SKM-1 treated with dmso at 0.1 percent for 144 hours (cell line): ENCODE measurements at regions not wholly inside any gene's neighbourhood (a gene's known extent, or its start where the extent isn't known, plus 50 kb on each side); places are given as distances from the start of the nearest gene placed in this dataset.
"Not testable (repeated sequence)": the region's sequence is repeated elsewhere in the genome, so short reads cannot be mapped to it uniquely, and the experiment has no call there.

Experiments
- DNase-seq: peaks from one replicate; lab custom pipeline; 2025; ENCODE audit not compliant: unreplicated experiment; lab: John Stamatoyannopoulos, UW

DNA sequence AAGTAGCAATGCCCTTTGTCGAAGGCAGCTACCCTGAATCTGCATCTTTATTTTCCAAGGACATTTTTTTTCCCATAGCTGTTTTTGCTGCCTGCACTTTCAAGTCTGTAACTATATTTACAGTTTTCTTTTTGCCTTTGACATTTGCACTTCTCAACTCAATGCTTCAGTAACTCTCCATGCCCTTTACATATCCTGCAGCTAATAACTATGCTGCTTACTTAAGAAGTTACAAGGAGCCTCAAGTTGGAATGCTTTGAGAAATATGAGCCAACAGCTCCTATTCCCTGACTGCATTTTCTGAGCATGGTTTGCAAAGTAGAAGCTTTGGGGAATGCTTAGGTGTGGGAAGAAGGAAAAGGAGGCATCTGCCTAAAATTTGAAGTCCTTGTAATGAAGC lies 194.8 kb upstream of the TRPC7 start:
- no peak for DNase-seq

DNA sequence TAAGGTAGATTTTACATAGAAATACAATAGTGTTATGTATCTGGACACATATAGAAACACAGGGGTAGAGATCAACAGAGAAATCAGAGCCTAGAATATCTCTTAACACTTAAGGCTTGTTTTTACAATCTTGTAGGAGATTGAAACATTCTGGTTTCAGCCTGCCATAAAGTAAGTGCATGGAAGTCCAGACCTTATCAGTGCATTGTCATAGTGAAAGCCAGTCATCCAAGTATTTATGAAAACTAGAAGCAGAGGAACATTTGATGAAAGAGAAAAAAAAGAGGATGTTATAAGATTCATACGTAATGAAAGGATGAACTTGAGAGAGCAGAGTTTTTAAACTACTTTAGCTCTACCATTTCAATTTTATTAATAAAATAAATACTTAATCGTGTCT lies 194.3 kb upstream of the TRPC7 start:
- DNase-seq, result no peak

GRCh38 chr5:136547096-136547495 lies 181.8 kb upstream of the TRPC7 start:
- DNase-seq, result not testable (repeated sequence)

- DNase-seq, result not testable (repeated sequence)
Measured at GRCh38 chr5:136546441-136546840, 181.1 kb upstream of the TRPC7 start.

- DNase-seq, result not testable (repeated sequence)
Measured at GRCh38 chr5:136545031-136545430, 179.7 kb upstream of the TRPC7 start.

DNA sequence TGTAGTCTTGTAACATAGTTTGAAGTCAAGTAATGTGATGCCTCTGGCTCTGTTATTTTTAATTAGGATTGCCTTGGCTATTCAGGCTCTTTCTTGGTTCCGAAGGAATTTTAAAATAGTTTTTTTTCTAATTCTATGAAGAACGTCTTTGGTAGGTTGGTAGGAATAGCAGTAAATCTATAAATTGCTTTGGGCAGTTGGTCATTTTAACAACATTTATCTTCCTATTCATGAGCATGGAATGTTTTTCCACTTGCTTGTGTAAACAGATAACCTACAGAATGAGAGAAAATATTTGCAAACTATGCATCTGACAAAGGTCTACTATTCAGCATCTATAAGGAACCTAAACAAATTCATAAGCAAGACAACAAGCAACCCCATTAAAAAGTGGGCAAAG lies 173.2 kb upstream of the TRPC7 start:
- no peak for DNase-seq

DNA sequence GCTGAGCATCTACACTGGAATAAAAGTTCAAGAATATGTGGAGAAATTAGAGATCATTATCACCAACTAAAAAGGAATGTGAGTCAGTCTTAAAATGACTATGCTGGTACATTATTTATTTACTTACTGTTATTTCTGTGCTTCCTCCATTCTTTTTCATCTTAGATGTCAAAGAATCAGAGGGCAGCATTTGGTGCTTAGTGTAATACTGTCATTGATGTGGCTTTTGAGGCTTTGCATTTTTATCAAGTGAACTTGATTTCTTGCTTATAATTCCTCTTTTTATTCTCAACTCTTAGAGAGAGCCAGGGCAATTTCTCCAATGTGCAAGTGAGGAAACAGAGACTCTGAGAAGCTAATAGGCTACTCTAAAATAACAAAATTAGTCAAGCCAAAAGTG lies 163.7 kb upstream of the TRPC7 start:
- DNase-seq, result no peak

GRCh38 chr5:136528481-136529030 lies 163.2 kb upstream of the TRPC7 start:
- DNase-seq, result no peak

GRCh38 chr5:136527311-136527710 lies 162.0 kb upstream of the TRPC7 start:
- DNase-seq, result no peak

DNA sequence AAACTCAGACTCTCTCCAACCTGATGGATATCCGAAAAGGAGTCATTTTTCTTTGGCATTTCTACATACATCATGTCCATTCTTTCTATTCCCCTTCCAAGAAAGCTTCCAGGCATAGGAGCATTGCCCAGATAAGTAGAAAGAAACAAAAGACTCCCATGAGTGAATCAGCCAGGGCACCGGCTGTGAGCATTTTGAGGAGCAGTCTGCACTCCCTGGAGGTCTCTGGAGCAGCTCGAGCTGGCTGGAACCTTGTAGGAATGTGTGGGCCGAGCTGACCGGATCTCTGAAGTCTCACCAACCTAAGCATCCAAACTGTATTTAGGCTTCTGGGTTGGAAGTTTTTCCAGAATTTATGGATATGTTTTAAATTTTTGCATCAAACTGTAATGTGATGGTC lies 161.4 kb upstream of the TRPC7 start:
- no peak for DNase-seq

GRCh38 chr5:136526021-136526420 lies 160.7 kb upstream of the TRPC7 start:
- DNase-seq, result no peak

DNA sequence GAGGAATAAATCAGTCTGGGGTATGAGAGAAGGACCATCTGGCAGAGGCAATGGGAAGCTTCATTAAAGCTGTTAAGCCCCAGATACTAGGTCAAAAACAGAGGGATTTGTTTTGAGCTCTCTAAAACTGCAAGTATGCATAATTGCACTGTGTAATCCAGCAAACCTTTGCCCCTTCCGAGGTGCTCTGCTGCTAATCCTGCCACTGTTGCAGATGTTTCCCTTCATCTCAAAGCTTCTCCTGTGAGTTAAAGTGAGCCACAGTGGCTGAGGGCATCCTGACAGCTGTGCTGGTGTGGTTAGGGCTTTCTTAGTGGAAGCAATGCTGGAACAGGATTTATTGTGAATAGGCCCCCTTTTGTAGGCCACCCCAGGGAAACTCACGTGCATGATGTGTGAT lies 160.3 kb upstream of the TRPC7 start:
- no peak for DNase-seq

GRCh38 chr5:136522217-136522956 lies 157.0 kb upstream of the TRPC7 start:
- no peak for DNase-seq

DNA sequence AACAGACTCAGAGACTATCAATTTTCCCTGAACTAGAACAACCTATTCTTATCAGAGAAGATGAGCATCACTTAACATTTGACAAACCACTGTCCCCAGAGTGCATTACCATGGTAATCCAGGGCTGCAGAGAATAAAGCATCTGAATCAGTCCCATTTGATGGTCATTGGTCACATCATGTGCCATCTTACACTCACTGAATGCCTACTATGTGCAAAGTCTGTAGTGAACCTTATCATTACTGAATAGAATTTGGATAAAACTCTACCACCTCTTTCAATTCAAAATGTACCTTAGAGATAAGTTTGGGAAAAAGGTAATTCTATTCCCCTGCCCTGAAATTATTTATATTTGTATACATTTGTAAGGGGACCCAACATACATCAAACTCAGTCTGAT lies 156.4 kb upstream of the TRPC7 start:
- DNase-seq, result no peak

- no peak for DNase-seq
Measured at GRCh38 chr5:136518814-136519213, 153.5 kb upstream of the TRPC7 start.

GRCh38 chr5:136518174-136518573 lies 152.8 kb upstream of the TRPC7 start:
- no peak for DNase-seq

DNA sequence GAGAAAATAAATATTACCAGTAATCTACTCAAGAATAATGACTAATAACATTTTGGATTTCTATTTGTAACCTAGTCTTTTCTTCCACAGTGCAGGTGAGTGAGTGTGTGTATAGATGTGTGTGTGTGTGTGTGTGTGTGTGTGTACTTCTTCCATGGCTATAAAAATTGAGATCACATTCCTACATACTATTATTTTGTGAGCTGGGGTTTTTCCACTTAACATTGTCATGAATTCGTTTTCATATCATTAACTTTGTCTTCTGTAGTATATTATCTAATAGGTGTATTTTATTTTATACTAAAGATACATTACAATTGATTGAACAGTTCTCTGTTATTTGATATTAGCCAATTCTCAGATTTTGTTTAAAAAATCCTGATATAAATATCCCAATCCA lies 152.4 kb upstream of the TRPC7 start:
- no peak for DNase-seq

GRCh38 chr5:136516637-136517036 lies 151.3 kb upstream of the TRPC7 start:
- DNase-seq, result no peak

DNA sequence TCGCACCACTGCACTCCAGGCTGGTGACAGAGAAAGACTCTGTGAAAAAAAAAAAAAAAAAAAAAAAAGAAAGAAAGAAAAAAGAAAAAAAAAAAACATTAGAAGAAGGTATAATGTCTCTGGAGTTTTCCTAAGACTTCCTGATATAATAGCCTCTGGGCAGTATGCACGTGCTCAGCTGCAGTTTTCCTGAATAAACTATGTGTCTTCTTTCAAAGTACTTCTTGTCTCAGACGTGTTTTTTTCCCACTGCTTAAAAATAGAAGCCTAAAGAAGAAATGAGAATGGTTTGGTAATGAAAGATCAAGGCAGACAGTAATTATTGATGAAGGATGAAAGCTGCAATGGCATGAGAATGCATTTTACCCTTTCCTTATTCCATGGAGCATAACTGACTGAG lies 148.1 kb upstream of the TRPC7 start:
- no peak for DNase-seq

DNA sequence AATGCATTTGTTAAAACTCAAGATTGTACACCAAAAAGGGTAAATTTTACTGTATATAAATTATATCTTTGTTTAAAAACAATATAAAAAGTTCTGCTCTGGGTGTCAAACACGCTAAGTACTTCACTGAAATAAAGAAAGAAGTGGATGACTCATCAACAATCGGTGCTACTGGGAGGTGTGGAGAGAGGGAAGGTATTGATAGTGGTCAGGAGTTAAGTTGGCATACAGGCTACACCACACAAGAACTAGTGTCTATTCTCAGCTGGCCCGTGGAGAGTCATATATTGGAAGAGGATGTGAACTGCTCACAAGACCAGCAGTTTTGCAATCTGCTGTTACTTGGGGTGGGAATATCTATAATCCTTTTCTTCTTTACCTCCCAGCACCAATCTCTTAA lies 145.7 kb upstream of the TRPC7 start:
- no peak for DNase-seq

- no peak for DNase-seq
Measured at GRCh38 chr5:136510481-136510880, 145.1 kb upstream of the TRPC7 start.

DNA sequence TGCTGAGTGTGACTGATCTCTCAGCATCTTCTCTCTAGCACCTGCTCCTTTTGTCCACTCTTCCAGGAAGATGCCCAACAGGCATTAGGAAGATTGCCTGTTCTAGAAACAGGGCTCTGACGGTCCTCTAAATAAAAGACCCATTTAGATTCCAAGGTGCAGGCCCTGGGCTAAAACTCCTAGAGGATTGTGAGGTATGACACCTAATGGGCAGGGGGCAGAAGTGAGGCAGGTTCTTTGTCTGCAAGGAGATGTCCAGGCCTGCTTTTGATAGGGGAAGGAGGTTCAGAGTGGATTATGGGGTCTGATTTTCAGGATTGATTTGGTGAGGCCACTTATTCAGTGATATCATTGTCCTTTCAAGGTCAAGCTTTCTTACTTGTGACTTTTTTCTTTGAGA lies 140.8 kb upstream of the TRPC7 start:
- no peak for DNase-seq

DNA sequence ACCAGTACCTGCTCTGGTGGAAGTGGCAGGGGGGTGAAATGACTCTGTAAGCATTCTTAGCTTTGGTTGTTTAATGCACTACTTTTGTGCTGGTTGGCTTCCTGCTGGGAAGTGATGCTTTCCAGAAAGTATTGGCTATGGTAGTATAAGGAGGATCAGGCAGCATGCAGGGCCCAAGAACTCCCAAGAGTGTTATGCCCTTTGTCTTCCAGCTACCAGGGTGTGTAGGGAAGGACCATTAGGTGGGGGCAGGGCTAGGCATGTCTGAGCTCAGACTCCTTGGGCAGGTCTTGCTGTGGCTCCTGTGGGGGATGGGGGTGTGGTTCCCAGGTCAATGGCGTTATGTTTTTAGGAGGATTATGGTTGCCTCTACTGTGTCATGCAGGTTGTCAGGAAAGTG lies 135.8 kb upstream of the TRPC7 start:
- DNase-seq, result no peak
